ENCODE measurements at regions not wholly inside any gene's neighbourhood (a gene's known extent, or its start where the extent isn't known, plus 50 kb on each side); places are given as distances from the start of the nearest gene placed in this dataset.

GRCh38 chr5:62790348-62790747 is 211.7 kb downstream of the LRRC70 start:
- DNase-seq = no peak
- no peaks in the 10 kb centered on the region for H3K4me1 ChIP-seq
- WGBS, 3 donors = 7 to 12% (median 7%) methylated on average over 1 of the region's 1 CpG
- no peaks in the 10 kb centered on the region for H3K9me3 ChIP-seq
- H3K27me3 ChIP-seq (ENCODE audit: insufficient read depth in 3 of 3, low read length in 2 of 3) = no peaks in the 10 kb centered on the region
- no peaks in the 10 kb centered on the region for H3K36me3 ChIP-seq (ENCODE audit: insufficient read depth in 1 of 2, low read depth in 1 of 2)
- ATAC-seq = no peak
- TF ChIP-seq CTCF (IDR thresholded peaks at IDR 0.05) = no peak
- H3K4me3 ChIP-seq = no peak overlapping the region
- no peak overlapping the region for H3K27ac ChIP-seq
- intact Hi-C loops (cut with DNase I) = no loop called here

GRCh38 chr5:62786099-62786498 is 207.5 kb downstream of the LRRC70 start:
- no peaks in the 10 kb centered on the region for H3K4me1 ChIP-seq
- H3K27me3 ChIP-seq (ENCODE audit: insufficient read depth in 3 of 3, low read length in 2 of 3) = no peaks in the 10 kb centered on the region
- H3K27ac ChIP-seq = no peak overlapping the region
- TF ChIP-seq CTCF (IDR thresholded peaks at IDR 0.05) = no peak
- intact Hi-C loops (cut with DNase I) = no loop called here
- WGBS, 3 donors = 19 to 34% (median 29%) methylated on average over 1 of the region's 1 CpG
- no peaks in the 10 kb centered on the region for H3K9me3 ChIP-seq
- ATAC-seq (no peak), DNase-seq (no peak)
- no peaks in the 10 kb centered on the region for H3K36me3 ChIP-seq (ENCODE audit: insufficient read depth in 1 of 2, low read depth in 1 of 2)
- H3K4me3 ChIP-seq = no peak overlapping the region

GRCh38 chr5:62785588-62785987 is 207.0 kb downstream of the LRRC70 start:
- no peak for DNase-seq
- no peaks in the 10 kb centered on the region for H3K27me3 ChIP-seq (ENCODE audit: insufficient read depth in 3 of 3, low read length in 2 of 3)
- H3K27ac ChIP-seq = no peak overlapping the region
- 50 to 74% (median 59%) methylated on average over 6 of the region's 6 CpGs for WGBS, 3 donors
- H3K4me3 ChIP-seq = no peak overlapping the region
- H3K36me3 ChIP-seq (ENCODE audit: insufficient read depth in 1 of 2, low read depth in 1 of 2) = no peaks in the 10 kb centered on the region
- no peaks in the 10 kb centered on the region for H3K4me1 ChIP-seq
- no peak for ATAC-seq
- TF ChIP-seq CTCF (IDR thresholded peaks at IDR 0.05) = no peak
- intact Hi-C loops (cut with DNase I) = no loop called here
- no peaks in the 10 kb centered on the region for H3K9me3 ChIP-seq

- no peak for TF ChIP-seq CTCF (IDR thresholded peaks at IDR 0.05)
- no peak for ATAC-seq
- Histone ChIP-seq H3K4me3 (no peak overlapping the region), H3K9me3 (no peaks in the 10 kb centered on the region), H3K36me3 (ENCODE audit: insufficient read depth in 1 of 2, low read depth in 1 of 2) (no peaks in the 10 kb centered on the region), H3K27ac (no peak overlapping the region), H3K27me3 (ENCODE audit: insufficient read depth in 3 of 3, low read length in 2 of 3) (no peaks in the 10 kb centered on the region), H3K4me1 (no peaks in the 10 kb centered on the region)
- WGBS, 3 donors = 45 to 68% (median 57%) methylated on average over 5 of the region's 5 CpGs
- no peak for DNase-seq
- intact Hi-C loops (cut with DNase I) = no loop called here
Measured at GRCh38 chr5:62783374-62784057, 204.9 kb downstream of the LRRC70 start.

GRCh38 chr5:62780888-62781287 is 202.3 kb downstream of the LRRC70 start:
- 89 to 94% (median 90%) methylated on average over 7 of the region's 7 CpGs for WGBS, 3 donors
- TF ChIP-seq CTCF (IDR thresholded peaks at IDR 0.05) = no peak
- no peaks in the 10 kb centered on the region for H3K9me3 ChIP-seq
- no peaks in the 10 kb centered on the region for H3K36me3 ChIP-seq (ENCODE audit: insufficient read depth in 1 of 2, low read depth in 1 of 2)
- H3K27ac ChIP-seq = no peak overlapping the region
- no peaks in the 10 kb centered on the region for H3K27me3 ChIP-seq (ENCODE audit: insufficient read depth in 3 of 3, low read length in 2 of 3)
- no peak overlapping the region for H3K4me3 ChIP-seq
- DNase-seq (no peak), ATAC-seq (no peak)
- no peaks in the 10 kb centered on the region for H3K4me1 ChIP-seq
- intact Hi-C loops (cut with DNase I) = no loop called here
